GM18498 (cell line): ENCODE measurements at regions not wholly inside any gene's neighbourhood (a gene's known extent, or its start where the extent isn't known, plus 50 kb on each side); places are given as distances from the start of the nearest gene placed in this dataset.
A peak's percentile ranks its signal among the peaks of the same experiment; 100 is the strongest.
"Not testable (repeated sequence)": the region's sequence is repeated elsewhere in the genome, so short reads cannot be mapped to it uniquely, and the experiment has no call there.

Experiments used
- ATAC-seq: cut with Tn5 transposase; IDR thresholded peaks from one replicate; pipeline ENCODE4 v1.9.1; 2021; ENCODE audit warnings: mild to moderate bottlenecking, moderate library complexity; ENCODE audit not compliant: unreplicated experiment

DNA sequence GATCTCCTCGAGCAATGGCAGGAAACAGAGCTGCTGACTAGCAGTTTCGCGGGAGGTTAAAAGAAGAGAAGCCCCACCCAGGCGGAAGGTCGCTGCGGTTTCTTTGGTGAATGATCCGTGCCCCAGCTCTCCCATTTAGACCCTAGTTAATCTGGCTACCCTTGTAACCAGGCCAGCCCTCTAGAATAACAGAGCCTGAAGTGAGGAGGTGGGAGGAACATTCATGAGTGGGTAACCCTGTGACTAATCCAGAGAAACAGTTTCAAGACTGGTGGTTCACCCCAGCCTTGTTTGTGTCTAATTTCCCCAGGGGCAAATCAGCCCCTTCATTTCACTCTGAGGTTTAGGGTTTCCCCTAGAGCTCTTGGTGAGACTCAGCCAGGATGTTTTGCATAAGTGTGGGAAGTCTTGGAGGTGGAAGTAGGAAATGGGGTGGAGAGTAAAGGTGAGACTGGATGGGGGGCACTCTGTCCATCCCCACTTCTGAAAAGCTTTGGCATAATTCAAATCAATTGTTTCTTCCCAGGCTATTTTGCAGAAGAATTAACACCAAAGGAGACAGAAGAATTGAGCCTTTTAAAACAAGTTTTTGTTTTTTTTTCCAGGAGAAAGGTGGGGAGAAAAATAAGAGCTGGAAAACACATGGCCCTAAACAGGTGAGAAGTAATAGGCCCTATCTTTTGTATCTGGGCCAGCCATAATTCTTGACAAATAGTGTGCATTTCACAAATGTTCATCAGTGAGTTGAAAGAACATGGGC is 303.1 kb downstream of the RPLP1 start:
- ATAC-seq, result peak; percentile 83

DNA sequence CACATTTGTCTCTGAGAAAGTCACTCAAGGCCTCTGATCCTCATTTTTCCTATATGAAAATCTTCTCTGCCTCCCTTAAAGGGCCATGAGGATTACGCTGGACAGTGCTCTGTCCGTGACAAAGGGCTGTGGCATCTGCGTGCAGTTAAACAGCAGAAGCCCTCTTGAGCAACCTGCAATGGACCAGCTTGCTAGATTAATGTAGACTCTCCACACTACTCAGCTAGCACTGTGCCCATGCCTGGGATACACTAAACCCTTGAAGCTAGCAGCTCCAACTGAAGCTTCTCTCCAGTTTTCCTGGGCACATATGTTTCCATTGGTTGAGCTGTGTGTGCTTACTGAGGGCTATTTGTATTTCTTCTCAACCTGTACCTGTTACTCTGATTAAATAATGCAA is 303.8 kb downstream of the RPLP1 start:
- no peak for ATAC-seq

DNA sequence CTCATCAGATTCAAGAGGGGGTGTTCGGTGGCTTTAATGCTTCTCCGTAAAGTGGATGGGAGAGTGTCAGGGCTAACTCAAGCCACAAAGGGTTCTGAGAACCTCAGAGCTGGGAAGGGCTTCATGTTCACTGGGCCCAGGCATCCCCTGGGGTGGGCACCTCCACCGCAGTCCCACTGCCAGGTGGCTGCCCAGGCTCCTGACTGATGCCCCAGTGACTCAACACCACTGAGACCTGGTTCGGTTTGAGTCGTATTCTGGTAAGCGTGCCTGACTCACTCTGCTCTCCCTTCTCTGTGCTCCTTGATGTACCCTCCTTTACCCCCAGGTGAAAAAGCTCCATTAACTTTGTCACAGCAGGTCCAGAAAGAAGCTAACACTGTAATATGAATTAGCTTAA is 304.6 kb downstream of the RPLP1 start:
- no peak for ATAC-seq

DNA sequence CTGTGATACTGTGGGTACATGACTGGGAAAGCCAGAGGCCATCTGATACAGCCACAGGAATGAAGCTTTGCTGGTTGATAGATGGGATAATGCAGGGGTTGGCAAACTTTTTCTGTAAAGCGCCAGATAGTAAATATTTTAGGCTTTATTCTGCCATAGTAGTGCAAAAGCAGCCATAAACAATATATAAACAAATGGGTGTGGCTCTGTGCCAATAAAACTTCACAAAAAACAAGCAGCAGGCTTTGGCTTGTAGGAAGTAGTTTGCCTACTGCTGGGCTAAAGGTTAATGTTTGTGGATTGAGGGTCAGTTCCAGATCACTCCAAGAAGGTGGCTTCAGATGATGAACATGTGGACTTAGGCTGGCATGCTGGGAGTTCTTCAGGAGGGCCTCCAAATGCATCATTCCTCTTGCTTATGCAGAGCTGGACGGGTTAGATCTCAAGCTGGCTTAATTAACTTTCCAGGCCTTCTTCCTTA is 305.7 kb downstream of the RPLP1 start:
- no peak for ATAC-seq

DNA sequence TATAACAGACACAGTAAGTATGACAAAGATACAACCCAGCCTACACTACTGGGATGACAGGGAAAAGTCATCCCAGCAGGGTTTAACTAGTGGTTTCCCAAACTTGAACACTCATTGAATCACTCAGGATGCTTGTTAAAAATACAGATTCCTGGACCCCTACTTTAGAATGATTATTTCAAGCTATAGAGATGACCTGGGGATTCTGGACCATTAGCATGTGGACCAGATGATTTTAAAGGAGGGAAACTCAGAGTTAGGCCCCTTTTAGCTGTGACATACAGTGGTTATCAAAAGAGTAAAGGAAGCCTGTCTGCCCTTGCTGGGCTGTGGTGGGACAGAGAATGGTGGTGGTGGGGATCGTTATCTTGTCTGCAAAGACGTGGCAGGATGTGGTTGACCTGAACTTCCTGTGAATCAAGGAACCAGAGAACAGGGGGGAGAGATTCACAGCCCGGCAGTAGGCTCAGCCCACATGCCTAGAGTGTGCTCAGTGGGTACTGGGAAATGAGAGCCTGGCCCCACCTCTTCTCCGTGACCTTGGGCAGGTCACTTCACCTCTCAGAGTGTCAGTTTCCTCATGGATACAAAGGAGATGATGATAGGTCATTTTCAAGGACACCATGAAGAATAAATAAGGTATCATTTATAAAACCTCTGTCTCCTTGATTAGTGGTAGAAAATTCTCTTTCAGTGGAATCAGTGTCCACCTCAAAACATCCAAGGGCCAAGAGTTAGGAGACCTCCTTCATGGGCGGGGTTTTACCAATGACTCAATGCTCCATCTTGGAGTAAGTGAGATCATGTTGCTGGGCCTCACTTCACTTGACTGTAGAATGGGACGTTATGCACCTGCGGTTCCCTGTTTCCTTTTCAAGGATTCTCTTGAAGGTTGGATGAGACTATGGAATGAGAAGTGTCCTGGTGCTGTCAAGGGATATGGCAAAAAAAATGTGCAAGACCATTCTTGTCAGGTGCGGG is 306.5 kb downstream of the RPLP1 start:
- peak; percentile 46 for ATAC-seq

DNA sequence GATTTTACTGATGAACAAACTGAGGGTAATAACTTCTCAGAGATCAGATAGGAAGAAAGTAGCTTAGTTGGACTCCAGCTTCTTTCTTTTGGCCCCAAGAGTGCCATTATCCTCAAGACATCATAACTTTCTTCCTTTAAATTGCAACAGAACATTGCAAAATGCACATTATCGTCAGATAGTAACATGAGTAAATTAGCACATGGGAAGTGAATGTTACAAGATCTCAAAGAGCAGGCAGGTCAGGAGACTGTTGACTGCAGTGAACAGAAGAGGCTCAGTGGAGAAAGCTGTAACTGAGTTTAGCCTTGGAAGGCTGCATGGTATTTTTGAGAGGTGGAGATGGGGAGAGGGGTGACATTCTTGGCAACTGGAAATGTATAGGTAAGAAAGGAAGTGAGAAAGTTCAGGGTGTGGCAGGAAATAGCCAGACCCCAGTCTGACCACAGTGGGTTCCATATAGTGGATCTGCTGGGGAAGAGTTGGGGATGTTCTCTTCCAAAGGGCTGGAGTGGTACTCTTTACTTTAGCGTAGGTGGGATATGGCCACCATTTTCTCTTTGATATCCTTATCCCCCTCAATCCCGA is 307.7 kb downstream of the RPLP1 start:
- ATAC-seq, result peak; percentile 2

DNA sequence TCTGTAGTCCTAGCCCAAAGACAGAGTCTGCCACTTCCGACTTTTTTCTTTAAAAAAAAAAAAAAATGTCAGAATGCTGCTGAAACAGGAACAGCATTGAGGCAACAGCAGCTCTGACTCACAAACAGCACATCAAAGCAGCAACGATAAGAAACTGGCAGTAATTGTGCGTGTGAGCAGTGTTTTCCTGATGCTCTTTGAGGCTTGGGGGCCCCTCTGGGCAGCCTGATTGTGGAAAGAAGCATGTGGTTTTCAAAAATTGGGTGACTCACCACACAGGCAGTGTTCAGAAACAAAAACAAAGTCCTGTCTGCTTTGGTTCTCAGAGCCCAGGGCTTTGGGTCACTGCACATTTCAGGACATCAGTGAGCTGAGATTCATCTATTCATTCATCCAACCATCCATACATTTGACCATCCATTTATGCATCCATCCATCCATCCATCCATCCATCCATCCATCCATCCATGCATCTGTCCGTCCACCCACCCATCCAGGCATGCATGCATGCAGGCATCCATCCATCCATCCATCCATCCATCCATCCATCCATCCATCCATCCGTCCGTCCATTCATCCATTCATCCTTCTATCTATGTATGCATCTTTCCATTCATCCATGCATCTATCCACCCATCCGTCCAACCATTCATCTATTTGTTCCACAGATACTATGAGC is 308.4 kb downstream of the RPLP1 start:
- peak; percentile 66 for ATAC-seq

DNA sequence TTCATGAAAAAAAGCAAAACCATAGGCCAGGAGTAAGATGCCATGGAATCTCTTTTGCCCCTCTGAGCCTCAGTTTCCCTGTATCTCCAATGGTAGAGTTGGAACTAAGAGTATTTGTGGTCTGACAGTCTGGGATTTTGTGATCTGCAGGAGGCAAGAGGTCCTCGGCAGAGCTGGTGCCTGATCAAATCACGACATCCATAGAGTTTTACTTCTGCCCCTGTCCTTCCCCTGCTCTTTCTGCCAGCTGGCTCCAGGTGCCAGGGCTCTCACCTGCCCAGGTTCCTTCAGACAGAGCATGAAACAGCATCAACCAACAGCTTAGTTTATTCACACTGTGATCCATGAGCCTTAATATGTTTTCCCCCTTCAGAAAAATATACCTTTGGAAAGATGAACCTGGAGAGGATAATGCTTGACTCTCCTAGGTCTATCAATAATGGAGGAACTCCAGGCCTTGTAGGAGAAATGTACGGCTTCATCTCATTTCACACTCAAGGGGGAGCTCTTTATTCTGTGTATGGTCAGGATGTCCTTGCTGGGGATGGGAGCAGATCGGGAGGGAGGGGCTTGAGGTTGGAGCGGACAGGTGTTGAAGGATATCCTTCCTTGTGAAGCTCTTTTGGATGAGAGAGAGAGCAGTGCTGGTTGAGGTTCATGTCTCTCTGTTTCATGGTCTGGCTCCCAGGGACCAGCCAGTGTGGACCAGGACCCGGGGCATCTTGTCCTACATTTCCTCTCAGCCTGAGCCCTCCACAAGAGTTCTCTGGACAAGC is 309.9 kb downstream of the RPLP1 start:
- no peak for ATAC-seq

DNA sequence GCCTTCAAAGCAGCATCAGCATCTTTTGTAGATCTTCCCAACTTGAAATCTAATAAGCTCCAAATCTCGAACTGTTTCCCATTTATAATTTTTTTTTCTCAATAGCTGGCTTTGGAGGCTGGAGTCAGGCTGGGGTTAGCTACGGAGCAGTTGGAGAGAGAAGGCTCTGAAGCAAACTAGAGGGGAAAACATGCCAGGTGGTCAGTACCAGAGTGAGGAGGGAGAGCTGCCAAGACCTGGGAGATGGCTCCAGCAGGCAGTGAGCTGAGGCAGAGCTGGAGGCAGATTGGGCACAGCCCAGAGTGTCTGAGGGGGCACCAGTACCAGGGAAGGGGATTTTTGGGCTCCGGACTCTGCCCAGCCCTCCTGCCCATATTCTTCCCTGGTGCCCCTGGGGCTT is 311.2 kb downstream of the RPLP1 start:
- no peak for ATAC-seq

DNA sequence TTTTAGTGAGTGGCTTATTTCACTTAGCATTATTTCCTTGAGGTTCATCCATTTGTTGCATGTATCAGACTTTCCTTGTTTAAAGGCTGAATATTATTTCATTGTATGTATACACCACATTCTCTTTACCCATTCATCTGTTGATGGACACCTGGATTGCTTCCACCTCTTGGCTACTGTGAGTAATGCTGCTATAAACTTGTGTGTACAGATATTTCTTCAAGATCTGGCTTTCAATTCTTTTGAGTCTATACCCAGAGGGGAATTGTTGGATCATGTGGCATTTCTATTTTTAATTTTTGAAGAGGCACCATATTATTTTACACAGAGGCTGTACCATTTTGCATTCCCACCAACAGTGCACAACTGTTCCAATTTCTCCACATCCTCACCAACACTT is 313.5 kb downstream of the RPLP1 start:
- ATAC-seq, result no peak

DNA sequence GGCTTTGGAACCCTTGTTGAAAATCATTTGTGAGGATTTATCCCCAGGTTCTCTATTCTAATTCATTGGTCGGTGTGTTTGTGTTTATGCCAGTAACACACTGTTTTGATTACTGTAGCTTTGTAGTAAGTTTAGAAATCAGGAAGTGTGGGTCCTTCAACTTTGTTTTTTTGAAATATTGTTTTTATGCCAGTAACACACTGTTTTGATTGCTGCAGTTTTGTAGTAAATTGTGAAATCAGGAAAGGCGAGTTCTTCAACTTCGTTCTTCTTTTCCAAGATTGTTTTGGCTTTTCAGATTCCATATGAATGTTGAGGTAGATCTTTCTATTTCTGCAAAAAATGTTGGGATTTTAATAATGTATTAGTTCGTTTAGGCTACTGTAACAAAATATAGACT is 314.6 kb downstream of the RPLP1 start:
- no peak for ATAC-seq

DNA sequence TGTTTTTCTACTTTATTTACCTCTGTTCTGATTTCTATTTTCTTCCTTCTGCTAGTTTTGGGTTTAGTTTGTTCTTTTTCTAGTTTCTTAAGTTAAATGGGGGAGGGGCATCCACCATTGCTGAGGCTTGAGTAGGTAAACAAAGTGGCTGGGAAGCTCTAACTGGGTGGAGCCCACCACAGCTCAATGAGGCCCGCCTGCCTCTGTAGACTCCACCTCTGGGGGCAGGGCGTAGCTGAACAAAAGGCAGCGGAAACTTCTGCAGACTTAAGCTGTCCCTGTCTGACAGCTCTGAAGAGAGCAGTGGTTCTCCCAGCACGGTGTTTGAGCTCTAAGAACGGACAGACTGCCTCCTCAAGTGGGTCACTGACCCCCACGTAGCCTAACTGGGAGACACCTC is 316.7 kb downstream of the RPLP1 start:
- not testable (repeated sequence) for ATAC-seq

DNA sequence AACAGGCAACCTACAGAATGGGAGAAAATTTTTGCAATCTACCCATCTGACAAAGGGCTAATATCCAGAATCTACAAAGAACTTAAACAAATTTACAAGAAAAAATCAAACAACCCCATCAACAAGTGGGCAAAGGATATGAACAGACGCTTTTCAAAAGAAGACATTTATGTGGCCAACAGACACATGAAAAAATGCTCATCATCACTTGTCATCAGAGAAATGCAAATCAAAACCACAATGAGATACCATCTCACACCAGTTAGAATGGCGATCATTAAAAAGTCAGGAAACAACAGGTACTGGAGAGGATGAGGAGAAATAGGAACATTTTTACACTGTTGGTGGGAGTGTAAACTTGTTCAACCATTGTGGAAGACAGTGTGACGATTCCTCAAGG is 321.6 kb downstream of the RPLP1 start:
- not testable (repeated sequence) for ATAC-seq

DNA sequence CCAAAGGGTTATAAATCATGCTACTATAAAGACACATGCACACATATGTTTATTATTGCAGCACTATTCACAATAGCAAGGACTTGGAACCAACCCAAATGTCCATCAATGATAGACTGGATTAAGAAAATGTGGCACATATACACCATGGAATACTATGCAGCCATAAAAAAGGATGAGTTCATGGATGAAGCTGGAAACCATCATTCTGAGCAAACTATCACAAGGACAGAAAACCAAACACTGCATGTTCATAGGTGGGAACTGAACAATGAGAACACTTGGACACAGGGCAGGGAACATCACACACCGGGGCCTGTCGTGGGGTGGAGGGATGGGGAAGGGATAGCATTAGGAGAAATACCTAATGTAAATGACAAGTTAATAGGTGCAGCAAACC is 322.1 kb downstream of the RPLP1 start:
- not testable (repeated sequence) for ATAC-seq

DNA sequence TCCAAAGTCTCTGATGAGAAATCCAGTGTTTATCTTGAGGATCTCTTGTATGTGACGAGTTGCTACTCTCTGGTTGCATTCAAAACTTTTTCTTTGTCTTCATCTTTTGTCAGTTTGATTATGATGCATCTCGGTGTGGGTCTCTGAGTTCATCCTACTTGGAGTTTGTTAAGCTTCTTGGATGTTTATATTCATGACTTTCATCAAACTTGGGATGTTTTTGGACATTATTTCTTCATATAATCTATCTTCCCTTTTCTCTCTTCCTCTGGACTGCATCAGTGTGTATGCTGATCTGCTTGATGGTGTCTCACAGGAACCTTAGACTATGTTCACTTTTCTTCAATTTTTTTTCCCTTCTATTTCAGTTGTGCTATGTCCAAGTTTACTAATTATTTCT is 320.4 kb downstream of the TLE3 start:
- no peak for ATAC-seq

DNA sequence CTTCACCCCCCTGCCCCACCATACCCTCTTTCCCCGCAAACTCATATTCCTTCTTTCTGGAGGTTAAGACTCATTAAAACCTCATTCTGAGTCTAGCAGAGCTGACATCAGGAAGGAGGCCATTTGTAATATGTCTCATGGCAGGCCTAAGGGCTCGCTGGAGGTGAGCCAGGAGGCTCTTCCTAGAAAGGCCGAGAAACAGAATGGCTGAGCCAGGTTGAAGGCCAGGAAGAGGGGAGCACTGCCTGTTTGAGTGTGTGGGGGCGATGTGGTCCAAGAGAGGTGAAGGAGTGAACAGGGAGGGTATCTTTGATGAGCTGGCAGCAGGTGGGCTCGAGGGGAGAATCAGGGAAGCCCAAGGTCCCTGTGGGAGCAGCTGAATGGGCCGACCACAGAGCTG is 317.3 kb downstream of the TLE3 start:
- no peak for ATAC-seq

DNA sequence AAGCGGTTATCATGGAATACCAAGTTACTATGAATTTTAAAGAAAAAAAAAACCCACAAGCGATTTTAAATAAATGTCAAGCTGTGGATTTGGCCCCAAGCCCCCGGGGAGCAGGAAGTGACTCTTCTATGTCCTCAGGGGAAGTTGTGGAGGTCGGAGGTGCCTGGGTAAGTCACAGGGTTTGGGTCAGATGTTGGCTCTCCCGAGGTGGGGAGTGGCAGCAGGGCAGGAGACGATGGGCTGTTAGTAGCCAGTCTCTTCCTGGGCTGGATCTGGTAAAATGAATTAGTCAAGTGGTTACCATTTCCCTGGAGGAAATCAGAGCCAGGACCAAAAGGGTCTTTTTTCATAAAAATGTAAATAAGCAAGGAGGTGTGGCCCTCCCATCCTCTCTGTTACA is 316.7 kb downstream of the TLE3 start:
- no peak for ATAC-seq

DNA sequence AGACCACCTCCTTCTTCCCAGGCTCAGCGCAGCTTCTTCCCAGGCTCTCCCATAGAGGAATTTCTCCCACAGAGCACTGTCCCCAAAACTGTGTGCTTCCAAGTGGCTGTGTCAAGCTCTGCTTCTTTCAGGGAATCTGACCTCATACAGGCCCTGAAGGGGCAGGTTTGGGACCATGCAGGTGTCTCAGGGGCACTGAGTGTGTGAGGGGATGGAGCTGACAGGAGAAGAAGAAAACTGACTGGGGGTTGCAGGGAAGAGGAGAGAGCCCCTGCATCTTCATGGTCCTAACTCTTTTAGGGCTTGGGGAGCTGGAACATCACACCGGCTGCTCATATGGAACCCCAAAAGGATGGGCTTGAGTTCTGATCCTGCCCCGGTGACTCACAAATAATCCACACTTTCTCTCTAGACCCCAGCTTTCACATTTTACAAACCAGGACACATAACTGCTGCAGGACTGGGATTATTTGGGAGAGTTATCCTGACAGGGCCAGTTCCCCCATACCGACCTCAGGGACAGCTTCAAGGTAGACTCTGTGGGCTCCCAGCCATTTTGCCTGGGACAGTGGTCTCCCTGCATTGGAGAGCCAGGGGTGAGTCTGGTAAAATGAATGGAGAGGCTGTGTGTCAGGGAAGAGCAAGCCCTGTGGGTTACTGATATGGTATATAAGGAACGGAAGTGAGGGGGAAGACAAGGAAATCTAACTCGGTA is 316.1 kb downstream of the TLE3 start:
- no peak for ATAC-seq

DNA sequence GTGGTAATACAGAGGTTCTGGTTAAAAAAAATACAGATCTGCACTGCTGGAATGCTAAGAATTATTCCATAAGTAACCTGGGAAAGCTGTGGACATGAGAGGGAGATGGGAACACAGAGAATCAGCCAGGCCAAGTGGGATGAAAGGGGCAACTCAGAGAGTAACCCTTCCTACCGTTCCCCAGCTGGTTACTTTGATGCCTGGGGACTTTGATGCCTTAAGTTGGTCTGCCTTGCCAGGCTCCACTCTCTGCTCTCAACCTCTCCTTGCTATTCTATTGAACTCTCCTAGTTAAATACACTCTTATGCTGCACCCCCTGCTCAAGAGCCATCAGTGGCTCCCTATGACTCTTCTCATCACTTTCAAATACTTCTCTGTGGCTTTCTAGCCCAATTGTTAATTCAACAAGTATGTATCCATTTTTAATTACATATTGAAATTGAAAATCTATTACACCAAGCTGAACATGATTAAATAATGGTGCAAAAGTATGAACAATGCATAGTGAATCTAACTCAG is 315.5 kb downstream of the TLE3 start:
- ATAC-seq, result no peak
